Kidney epithelial cell (primary cell): ENCODE measurements at regions not wholly inside any gene's neighbourhood (a gene's known extent, or its start where the extent isn't known, plus 50 kb on each side); places are given as distances from the start of the nearest gene placed in this dataset.
"Not testable (repeated sequence)": the region's sequence is repeated elsewhere in the genome, so short reads cannot be mapped to it uniquely, and the experiment has no call there.

Experiments
- DNase-seq: peaks from one replicate; pipeline ENCODE4 v3.0.0-alpha.2; 2010; ENCODE audit warnings: low read depth
- H3K27me3 ChIP-seq: 2 replicates; pipeline ENCODE4 v1.6.0; 2011; ENCODE audit warnings: low read length; ENCODE audit not compliant: control insufficient read depth, insufficient read depth
- H3K36me3 ChIP-seq: 2 replicates; pipeline ENCODE4 v1.5.1; 2011; ENCODE audit warnings: low read length; ENCODE audit not compliant: control insufficient read depth, insufficient read depth
- H3K4me3 ChIP-seq: 2 replicates; pipeline ENCODE4 v1.5.1; 2011; ENCODE audit warnings: low read depth, mild to moderate bottlenecking, control low read depth, low read length
- CTCF ChIP-seq: IDR thresholded peaks from 2 replicates; pipeline ENCODE4 v1.5.1; 2011; ENCODE audit warnings: mild to moderate bottlenecking, moderate library complexity, low read length, control low read depth, inconsistent platforms; ENCODE audit not compliant: insufficient read depth, poor library complexity, severe bottlenecking

- Histone ChIP-seq H3K36me3 (no peaks in the 10 kb centered on the region), H3K27me3 (no peaks in the 10 kb centered on the region), H3K4me3 (no peak overlapping the region)
- no peak for DNase-seq
- no peak for TF ChIP-seq CTCF
Observed at GRCh38 chr7:34567906-34568305, 90.1 kb upstream of the NPSR1 start.

DNA sequence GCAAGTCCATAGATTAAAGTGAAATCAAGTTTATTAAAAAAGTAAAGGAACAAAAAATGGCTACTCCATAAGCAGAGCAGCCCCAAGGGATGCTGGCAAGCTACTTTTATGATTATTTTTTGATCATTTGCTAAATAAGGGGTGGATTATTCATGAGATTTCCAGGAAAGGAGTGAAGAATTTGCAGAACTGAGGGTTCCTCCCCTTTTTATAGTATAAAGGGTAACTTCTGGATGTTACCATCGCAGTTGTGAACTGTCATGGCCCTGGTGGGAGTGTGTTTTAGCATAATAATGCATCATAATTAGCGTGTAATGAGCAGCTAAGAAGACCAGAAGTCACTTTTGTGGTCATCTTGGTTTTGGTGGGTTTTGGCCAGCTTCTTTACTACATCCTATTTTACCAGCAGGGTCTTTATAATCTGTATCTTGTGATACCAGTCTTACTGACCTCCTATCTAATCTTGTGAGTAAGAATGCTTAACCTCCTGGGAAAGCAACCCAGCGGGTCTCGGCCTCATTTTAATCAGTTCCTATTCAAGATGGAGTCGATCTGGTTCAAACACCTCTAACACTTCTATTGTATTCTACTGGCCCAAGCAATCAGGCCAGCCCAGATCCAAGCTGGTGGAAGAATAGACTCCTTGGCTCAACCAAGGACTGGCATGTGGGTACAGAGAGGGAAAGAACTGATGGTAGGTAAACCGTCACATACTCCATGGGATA, 87.9 kb upstream of the NPSR1 start:
- Histone ChIP-seq H3K4me3 (no peak overlapping the region), H3K27me3 (no peaks in the 10 kb centered on the region), H3K36me3 (no peaks in the 10 kb centered on the region)
- no peak for TF ChIP-seq CTCF
- no peak for DNase-seq

DNA sequence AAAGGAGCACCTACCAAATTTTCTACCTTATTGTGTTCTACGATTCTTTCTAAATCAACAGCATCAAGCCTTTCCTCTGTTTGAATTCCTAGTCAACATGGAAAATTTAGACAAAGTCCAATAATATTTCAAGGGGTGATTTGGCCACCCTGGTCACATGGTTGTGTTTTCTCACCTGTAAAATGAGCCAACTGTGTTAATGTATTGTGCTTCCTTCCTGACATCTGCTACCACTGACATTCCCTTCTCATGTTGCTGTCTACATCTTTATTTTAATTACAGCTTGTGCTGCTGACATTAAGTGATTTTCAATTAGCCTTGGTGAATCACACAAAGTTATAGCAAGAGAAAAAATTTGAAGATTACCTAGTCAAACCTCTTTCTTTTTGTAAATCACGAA, 83.0 kb upstream of the NPSR1 start:
- DNase-seq = no peak
- H3K36me3 ChIP-seq = no peaks in the 10 kb centered on the region
- H3K4me3 ChIP-seq = no peak overlapping the region
- TF ChIP-seq CTCF = no peak
- H3K27me3 ChIP-seq = no peaks in the 10 kb centered on the region

- H3K36me3 ChIP-seq, H3K27me3 ChIP-seq, H3K4me3 ChIP-seq, DNase-seq: not testable (repeated sequence)
Observed at GRCh38 chr7:34577934-34578333, 80.1 kb upstream of the NPSR1 start.

- DNase-seq, H3K4me3 ChIP-seq, H3K36me3 ChIP-seq, H3K27me3 ChIP-seq: not testable (repeated sequence)
Observed at GRCh38 chr7:34581698-34582097, 76.3 kb upstream of the NPSR1 start.

GRCh38 chr7:34584526-34584925, 73.5 kb upstream of the NPSR1 start:
- DNase-seq = no peak
- H3K27me3 ChIP-seq = no peaks in the 10 kb centered on the region
- no peak overlapping the region for H3K4me3 ChIP-seq
- no peaks in the 10 kb centered on the region for H3K36me3 ChIP-seq
- TF ChIP-seq CTCF = no peak

DNA sequence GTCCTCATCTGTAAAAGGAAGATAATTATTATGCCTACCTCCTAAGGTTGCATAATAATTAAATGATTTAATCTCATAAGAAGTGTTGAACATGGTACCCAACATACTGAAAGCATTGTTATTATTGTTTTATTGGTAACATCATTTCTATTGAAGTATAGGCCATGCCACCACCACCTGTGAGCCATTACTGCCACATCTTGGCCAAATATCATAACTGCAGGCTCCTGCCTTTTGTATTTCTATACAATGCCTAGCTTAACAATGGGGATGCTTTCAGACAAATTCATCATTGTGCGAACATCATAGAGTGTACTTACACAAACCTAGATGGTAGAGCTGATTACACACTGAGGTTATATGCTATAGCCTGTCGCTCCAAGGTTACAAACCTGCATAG, 61.1 kb upstream of the NPSR1 start:
- H3K4me3 ChIP-seq = no peak overlapping the region
- H3K27me3 ChIP-seq = no peaks in the 10 kb centered on the region
- no peaks in the 10 kb centered on the region for H3K36me3 ChIP-seq
- peak; percentile 23 for TF ChIP-seq CTCF
- no peak for DNase-seq
